ENCODE measurements at regions not wholly inside any gene's neighbourhood (a gene's known extent, or its start where the extent isn't known, plus 50 kb on each side); places are given as distances from the start of the nearest gene placed in this dataset.
A peak's percentile ranks its signal among the peaks of the same experiment; 100 is the strongest.

- no peak for DNase-seq
- no peaks in the 10 kb centered on the region for H3K36me3 ChIP-seq
- no peak overlapping the region for H3K4me3 ChIP-seq
- intact Hi-C loops (cut with DNase I): no loop called here
- H3K27ac ChIP-seq: no peak overlapping the region
- peaks cover 0 to 14% of the 10 kb centered on the region in 2 donors for H3K27me3 ChIP-seq
- TF ChIP-seq CTCF (IDR thresholded peaks at IDR 0.05): no peak
- no peak for ATAC-seq
- no peaks in the 10 kb centered on the region for H3K4me1 ChIP-seq
- H3K9me3 ChIP-seq: peaks cover 0 to 7% of the 10 kb centered on the region in 2 donors
Measured at GRCh38 chr12:131402781-131403396, 308.0 kb upstream of the SFSWAP start.

- DNase-seq: no peak
- peaks cover 0 to 19% of the 10 kb centered on the region in 2 donors for H3K27me3 ChIP-seq
- no peaks in the 10 kb centered on the region for H3K36me3 ChIP-seq
- H3K4me1 ChIP-seq: no peaks in the 10 kb centered on the region
- no peak overlapping the region for H3K27ac ChIP-seq
- ATAC-seq: no peak
- no peaks in the 10 kb centered on the region for H3K9me3 ChIP-seq
- intact Hi-C loops (cut with DNase I): no loop called here
- no peak overlapping the region for H3K4me3 ChIP-seq
- TF ChIP-seq CTCF (IDR thresholded peaks at IDR 0.05): no peak
Measured at GRCh38 chr12:131403676-131404075, 307.2 kb upstream of the SFSWAP start.

- ATAC-seq (no peak), DNase-seq (no peak)
- peaks cover 0 to 20% of the 10 kb centered on the region in 2 donors for H3K27me3 ChIP-seq
- H3K9me3 ChIP-seq: no peaks in the 10 kb centered on the region
- no peak for TF ChIP-seq CTCF (IDR thresholded peaks at IDR 0.05)
- intact Hi-C loops (cut with DNase I): no loop called here
- no peaks in the 10 kb centered on the region for H3K36me3 ChIP-seq
- H3K27ac ChIP-seq: no peak overlapping the region
- no peaks in the 10 kb centered on the region for H3K4me1 ChIP-seq
- no peak overlapping the region for H3K4me3 ChIP-seq
Measured at GRCh38 chr12:131404705-131405104, 306.2 kb upstream of the SFSWAP start.

- no peaks in the 10 kb centered on the region for H3K36me3 ChIP-seq
- no peak overlapping the region for H3K27ac ChIP-seq
- H3K4me1 ChIP-seq: no peaks in the 10 kb centered on the region
- peaks cover 0 to 24% of the 10 kb centered on the region in 2 donors for H3K27me3 ChIP-seq
- intact Hi-C loops (cut with DNase I): no loop called here
- H3K4me3 ChIP-seq: no peak overlapping the region
- ATAC-seq (peak; percentile 29), DNase-seq (no peak)
- no peaks in the 10 kb centered on the region for H3K9me3 ChIP-seq
- TF ChIP-seq CTCF (IDR thresholded peaks at IDR 0.05): no peak
Measured at GRCh38 chr12:131407221-131408035, 303.5 kb upstream of the SFSWAP start.

- Histone ChIP-seq H3K4me3 (no peak overlapping the region), H3K4me1 (no peaks in the 10 kb centered on the region), H3K27me3 (peaks cover 0 to 28% of the 10 kb centered on the region in 2 donors), H3K9me3 (no peaks in the 10 kb centered on the region), H3K27ac (no peak overlapping the region), H3K36me3 (no peaks in the 10 kb centered on the region)
- intact Hi-C loops (cut with DNase I): no loop called here
- ATAC-seq (no peak), DNase-seq (no peak)
- no peak for TF ChIP-seq CTCF (IDR thresholded peaks at IDR 0.05)
Measured at GRCh38 chr12:131408036-131408365, 302.9 kb upstream of the SFSWAP start.

Data from left lung (tissue), 4 donors.